HepG2 (cell line): ENCODE measurements at regions not wholly inside any gene's neighbourhood (a gene's known extent, or its start where the extent isn't known, plus 50 kb on each side); places are given as distances from the start of the nearest gene placed in this dataset.

Experiments used
- ATAC-seq: fragments of 200-7000 bp; cut with Tn5 transposase; 3 replicates; pipeline ENCODE4 v1.9.1; 2020; ENCODE audit warnings: mild to moderate bottlenecking, moderate library complexity
- BruUV-seq: library from RNA; stranded (reverse); fragments of 400-500 nt; replicated peaks from 2 replicates; lab custom pipeline; 2021; lab: Mats Ljungman, UMichigan
- CTCF ChIA-PET: fragments of 300-600 bp; formaldehyde crosslinking; extraction: SDS; loops from one replicate; lab custom pipeline; 2021; ENCODE audit warnings: low total read pairs, inconsistent platforms, low intra/inter-chr PET ratio; lab: Yijun Ruan, JAX
- POLR2A ChIA-PET: fragments of 350-600 bp; sonication (Branson Sonifier 250); formaldehyde crosslinking; loops from one replicate; lab custom pipeline; 2020; ENCODE audit warnings: antibody characterized with exemption, inconsistent platforms; lab: Yijun Ruan, JAX
- DNase-seq: peaks from one replicate; pipeline ENCODE4 v3.0.0-alpha.2; 2015; ENCODE audit warnings: low spot score
- FAIRE-seq: peaks from 3 replicates; lab custom pipeline; 2011; peaks lifted over from hg19 to GRCh38; lab: Jason Lieb, UNC
- H2AFZ ChIP-seq: one replicate; pipeline ENCODE4 v1.6.1; 2011; ENCODE audit warnings: low read length, inconsistent platforms
- H3K27ac ChIP-seq: fragments of 300-600 bp; 3 replicates; pipeline ENCODE4 v1.8.0; 2011; ENCODE audit warnings: mixed run types, mild to moderate bottlenecking, mixed read lengths, low read length, inconsistent platforms; ENCODE audit not compliant: insufficient read depth; ENCODE audit errors: extremely low read length
- H3K27me3 ChIP-seq, 2 experiments: fragments of 200-600 bp in 1 of 2; 2 replicates in 1 of 2; 3 replicates in 1 of 2; pipeline versions ENCODE4 v1.6.0 to v1.8.0; 2011; ENCODE audit warnings: low read length in 2 of 2, mild to moderate bottlenecking in 2 of 2, moderate library complexity in 2 of 2, inconsistent platforms in 1 of 2; ENCODE audit not compliant: insufficient read depth in 2 of 2, control insufficient read depth in 1 of 2
- H3K36me3 ChIP-seq, 2 experiments: fragments of 200-600 bp in 1 of 2; replicated peaks in 1 of 2; 2 replicates in 1 of 2; 3 replicates in 1 of 2; pipeline versions ENCODE4 v1.5.1 to v1.8.0; 2011; ENCODE audit warnings: low read length in 2 of 2, inconsistent platforms in 1 of 2; ENCODE audit not compliant: insufficient read depth in 2 of 2, control insufficient read depth in 1 of 2
- H3K4me1 ChIP-seq: 2 replicates; pipeline ENCODE4 v1.5.1; 2012; ENCODE audit warnings: low read length, inconsistent platforms; ENCODE audit not compliant: insufficient read depth
- H3K4me2 ChIP-seq: 2 replicates; pipeline ENCODE4 v1.6.0; 2011; ENCODE audit warnings: low read depth, low read length, inconsistent platforms
- H3K4me3 ChIP-seq, 3 experiments: fragments of 200-600 bp in 1 of 3; sonication (generic), shearing (Covaris generic) in 1 of 3; replicated peaks in 1 of 3; 2 replicates each; pipeline ENCODE4 v1.5.1; 2011 to 2016; ENCODE audit warnings: low read length in 3 of 3, inconsistent platforms in 2 of 3, low read depth in 2 of 3, mild to moderate bottlenecking in 2 of 3, control low read depth in 1 of 3, mixed read lengths in 1 of 3; ENCODE audit not compliant: insufficient read depth in 1 of 3
- H3K79me2 ChIP-seq: one replicate; pipeline ENCODE4 v1.6.1; 2011; ENCODE audit warnings: low read length, inconsistent platforms; ENCODE audit not compliant: insufficient read depth
- H3K9ac ChIP-seq: 2 replicates; pipeline ENCODE4 v1.6.0; 2011; ENCODE audit warnings: mild to moderate bottlenecking, low read depth, low read length, inconsistent platforms; ENCODE audit not compliant: insufficient read depth
- H3K9me3 ChIP-seq: 2 replicates; pipeline ENCODE4 v1.5.1; 2012; ENCODE audit warnings: mild to moderate bottlenecking, low read length
- H4K20me1 ChIP-seq: 2 replicates; pipeline ENCODE4 v1.6.0; 2011; ENCODE audit warnings: inconsistent platforms, mild to moderate bottlenecking, low read length, moderate library complexity; ENCODE audit not compliant: insufficient read depth
- DBP ChIP-seq: sonication (generic); formaldehyde crosslinking; IDR thresholded peaks from 2 replicates; pipeline ENCODE4 v1.4.0; 2020; ENCODE audit warnings: missing genetic modification reagents; ENCODE audit errors: not compliant biosample characterization
- ERF ChIP-seq: IDR thresholded peaks from 2 replicates; pipeline ENCODE4 v1.6.1; 2018; ENCODE audit warnings: missing biosample characterization, missing genetic modification reagents
- GLI4 ChIP-seq: sonication (generic); formaldehyde crosslinking; IDR thresholded peaks from 2 replicates; pipeline ENCODE4 v1.5.1; 2020; ENCODE audit warnings: missing genetic modification reagents, mild to moderate bottlenecking, moderate library complexity, borderline replicate concordance
- KMT2A ChIP-seq: sonication (generic); formaldehyde crosslinking; IDR thresholded peaks from 2 replicates; pipeline ENCODE4 v1.4.0; 2020; ENCODE audit warnings: missing genetic modification reagents
- NCOR1 ChIP-seq: fragments of 200-600 bp; sonication (generic); IDR thresholded peaks from 2 replicates; pipeline ENCODE4 v1.7.0; 2017; ENCODE audit warnings: antibody characterized with exemption, low read length, borderline replicate concordance
- ZBTB3 ChIP-seq: sonication (generic); formaldehyde crosslinking; IDR thresholded peaks from 2 replicates; pipeline ENCODE4 v1.4.0; 2020; ENCODE audit warnings: low read depth, mild to moderate bottlenecking, moderate library complexity, missing genetic modification reagents, borderline replicate concordance
- ZBTB40 ChIP-seq, 2 experiments: fragments of 450-650 bp in 1 of 2; sonication (generic) in 1 of 2; formaldehyde crosslinking in 1 of 2; IDR thresholded peaks; 2 replicates each; pipeline versions ENCODE4 v1.6.1 to v1.8.0; 2016 to 2022; ENCODE audit warnings: antibody characterized with exemption in 1 of 2, mild to moderate bottlenecking in 1 of 2, missing genetic modification reagents in 1 of 2
- ZNF138 ChIP-seq: sonication (generic); formaldehyde crosslinking; IDR thresholded peaks from 2 replicates; pipeline ENCODE4 v1.5.0; 2020; ENCODE audit warnings: mild to moderate bottlenecking, low read depth, missing genetic modification reagents
- ZNF232 ChIP-seq: sonication (generic); formaldehyde crosslinking; IDR thresholded peaks from 2 replicates; pipeline ENCODE4 v1.4.0; 2020; ENCODE audit warnings: missing genetic modification reagents, borderline replicate concordance
- ZNF234 ChIP-seq: sonication (generic); formaldehyde crosslinking; conservative IDR thresholded peaks from 2 replicates; pipeline ENCODE4 v1.5.1; 2020; ENCODE audit warnings: mild to moderate bottlenecking, missing genetic modification reagents
- ZNF589 ChIP-seq: sonication (generic); formaldehyde crosslinking; conservative IDR thresholded peaks from 2 replicates; pipeline ENCODE4 v1.8.0; 2022; ENCODE audit warnings: mild to moderate bottlenecking, moderate library complexity, missing genetic modification reagents
- WGBS: methylation state at CpG from one replicate; pipeline ENCODE4 v1.1.6; 2017; ENCODE audit warnings: low lambda C conversion rate; 5-methylcytosine and 5-hydroxymethylcytosine counted together
- in situ Hi-C: cut with HindIII; loops from 2 replicates; pipeline ENCODE4 v1.10.0; 2017; ENCODE audit warnings: low pct_unique_long_range_greater_than_20kb; ENCODE audit not compliant: extremely low pct_ligation_motif_present
- intact Hi-C: fragments of 100-400 bp; cut with micrococcal nuclease; formaldehyde crosslinking; loops from one replicate; pipeline ENCODE4 v1.10.0; 2022; ENCODE audit not compliant: unreplicated experiment

DNA sequence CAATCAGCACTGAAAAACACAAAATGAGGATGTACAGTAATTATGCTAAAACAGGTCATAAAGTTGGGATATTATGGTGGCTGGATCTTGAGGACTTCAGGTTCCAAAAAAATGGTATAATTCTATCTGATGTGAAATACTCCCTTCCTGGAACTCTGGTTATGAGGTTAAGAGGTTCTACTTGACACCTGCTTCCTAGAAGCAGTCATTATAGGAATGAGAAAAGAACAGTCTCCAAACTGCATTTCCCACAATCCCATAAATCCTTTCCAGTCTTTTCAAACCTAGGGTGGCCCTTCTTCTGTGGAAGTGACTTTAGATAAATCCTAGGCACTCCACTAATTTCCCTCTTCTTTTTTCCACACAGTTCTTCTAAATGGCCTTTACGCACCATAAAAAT lies 63.7 kb upstream of the OR10AD1 start:
- WGBS: 20% methylated on average over 1 of the region's 1 CpG

GRCh38 chr12:48265777-48266176 lies 62.7 kb upstream of the OR10AD1 start:
- no peak overlapping the region for H3K27ac ChIP-seq
- no peaks in the 10 kb centered on the region for H3K36me3 ChIP-seq
- BruUV-seq: no TSS peak
- no peaks in the 10 kb centered on the region for H3K27me3 ChIP-seq
- DNase-seq (no peak), FAIRE-seq (no peak), ATAC-seq (no peak)
- ChIA-PET CTCF (no interaction called here), POLR2A (no interaction called here)
- in situ Hi-C loops (no loop called here), intact Hi-C loops (no loop called here)
- H3K4me1 ChIP-seq: no peaks in the 10 kb centered on the region
- no peak overlapping the region for H3K9ac ChIP-seq
- no peak overlapping the region for H2AFZ ChIP-seq
- no peaks in the 10 kb centered on the region for H3K9me3 ChIP-seq
- no peaks in the 10 kb centered on the region for H4K20me1 ChIP-seq
- no peak overlapping the region for H3K4me3 ChIP-seq
- H3K4me2 ChIP-seq: no peak overlapping the region
- H3K79me2 ChIP-seq: no peaks in the 10 kb centered on the region
- TF ChIP-seq ZBTB40 (IDR thresholded peaks at IDR 0.05) (no peak), ZBTB40 (CRISPR knock-in tag; IDR thresholded peaks at IDR 0.05) (no peak), NCOR1 (no peak), ZNF138 (CRISPR knock-in tag) (no peak), ZBTB3 (CRISPR knock-in tag) (no peak), ZNF232 (CRISPR knock-in tag) (no peak)

More for the DNA sequence above, 63.7 kb upstream of the OR10AD1 start:
- in situ Hi-C loops: no loop called here
- BruUV-seq: no TSS peak
- Histone ChIP-seq H3K9me3 (no peaks in the 10 kb centered on the region), H3K27ac (no peak overlapping the region), H4K20me1 (no peaks in the 10 kb centered on the region), H3K4me1 (no peaks in the 10 kb centered on the region), H3K79me2 (no peaks in the 10 kb centered on the region), H2AFZ (no peak overlapping the region), H3K27me3 (no peaks in the 10 kb centered on the region), H3K9ac (no peak overlapping the region), H3K4me2 (no peak overlapping the region), H3K4me3 (no peak overlapping the region), H3K36me3 (no peaks in the 10 kb centered on the region)
- no peak for ATAC-seq
- ChIA-PET POLR2A (no interaction called here), CTCF (no interaction called here)
- intact Hi-C loops: no loop called here
- FAIRE-seq: no peak
- no peak for DNase-seq
- TF ChIP-seq DBP (CRISPR knock-in tag): no peak
- no peak for TF ChIP-seq GLI4 (CRISPR knock-in tag)
- no peak for TF ChIP-seq KMT2A (CRISPR knock-in tag)
- TF ChIP-seq ERF (CRISPR knock-in tag): no peak
- no peak for TF ChIP-seq ZNF589
- TF ChIP-seq ZNF234: no peak
